Activated T-helper 1 cell treated with anti-CD3 and anti-CD28 coated beads, Interleukin-12 subunit alpha, Interleukin-12 subunit beta, Interleukin-2, Interleukin-4 antibody, amounts not matched to agents 30 ng/mL and 10 ng/mL and 1 ng/mL, durations not matched to agents 14 hours and 24 hours and 36 hours (primary cell): ENCODE measurements at regions not wholly inside any gene's neighbourhood (a gene's known extent, or its start where the extent isn't known, plus 50 kb on each side); places are given as distances from the start of the nearest gene placed in this dataset.

Experiments used
- DNase-seq: peaks from one replicate; pipeline ENCODE4 v3.0.0; 2021; ENCODE audit warnings: low spot score
- H3K27ac Mint-ChIP-seq: one replicate; pipeline ENCODE4 v1.8.0; 2021; ENCODE audit warnings: mild to moderate bottlenecking, mixed read lengths
- H3K27me3 Mint-ChIP-seq: one replicate; pipeline ENCODE4 v1.8.0; 2022; ENCODE audit warnings: mild to moderate bottlenecking, moderate library complexity, mixed read lengths; ENCODE audit not compliant: insufficient read depth
- H3K36me3 Mint-ChIP-seq: one replicate; pipeline ENCODE4 v1.8.0; 2021; ENCODE audit warnings: low read depth, mixed read lengths
- H3K4me1 Mint-ChIP-seq: one replicate; pipeline ENCODE4 v1.8.0; 2021; ENCODE audit warnings: low read depth, mixed read lengths
- H3K4me3 Mint-ChIP-seq: one replicate; pipeline ENCODE4 v1.8.0; 2021; ENCODE audit warnings: mild to moderate bottlenecking, moderate library complexity, mixed read lengths
- H3K9me3 Mint-ChIP-seq: one replicate; pipeline ENCODE4 v1.8.0; 2021; ENCODE audit warnings: mixed read lengths
- intact Hi-C: fragments of 100-400 bp; cut with micrococcal nuclease; formaldehyde crosslinking; loops from one replicate; pipeline ENCODE4 v1.15.1; 2024

DNA sequence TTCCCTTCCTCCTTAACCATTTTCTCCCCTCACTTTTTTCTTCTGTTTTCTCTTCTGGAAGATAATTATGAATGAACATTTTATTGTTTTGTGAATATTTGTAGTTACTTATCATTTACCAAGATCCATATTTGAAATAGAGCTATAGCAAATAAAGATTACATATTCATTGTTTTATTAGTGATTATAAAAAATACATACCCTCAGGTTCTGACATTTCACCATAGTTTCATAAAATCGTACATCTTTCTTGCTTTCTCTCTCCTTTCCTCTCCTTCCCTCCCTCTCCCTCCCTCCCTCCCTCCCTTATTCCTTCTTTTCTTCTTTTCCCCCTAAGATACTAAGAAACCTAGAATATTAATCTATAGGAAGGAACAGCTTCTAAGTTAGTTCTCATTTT is 410.9 kb upstream of the GOLIM4 start:
- DNase-seq: no peak
- Mint-ChIP-seq H3K4me3 (no peak overlapping the region), H3K27ac (no peak overlapping the region), H3K4me1 (no peaks in the 10 kb centered on the region), H3K9me3 (no peaks in the 10 kb centered on the region), H3K36me3 (no peaks in the 10 kb centered on the region), H3K27me3 (no peaks in the 10 kb centered on the region)
- intact Hi-C loops: no loop called here

DNA sequence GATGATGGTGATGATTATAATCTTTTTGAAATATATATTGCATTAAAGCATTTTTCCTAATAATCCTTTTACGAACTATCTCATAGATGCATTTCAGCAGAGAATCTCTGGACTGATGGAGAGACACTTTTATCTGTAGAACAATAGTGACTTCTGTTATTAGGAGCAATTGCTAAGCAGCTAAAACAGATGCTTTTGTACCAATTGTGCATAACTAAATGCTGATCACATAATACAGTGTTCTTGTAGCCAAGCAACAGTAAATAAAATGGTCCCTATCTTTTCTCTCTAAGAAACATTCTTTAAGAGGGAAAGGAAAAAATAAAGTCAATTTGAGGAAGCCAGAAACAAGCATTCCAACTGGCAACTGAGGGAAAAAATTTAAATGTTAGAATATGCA is 405.8 kb upstream of the GOLIM4 start:
- no peak overlapping the region for H3K4me3 Mint-ChIP-seq
- no peaks in the 10 kb centered on the region for H3K36me3 Mint-ChIP-seq
- H3K27me3 Mint-ChIP-seq: no peaks in the 10 kb centered on the region
- intact Hi-C loops: no loop called here
- H3K9me3 Mint-ChIP-seq: no peaks in the 10 kb centered on the region
- no peak for DNase-seq
- no peak overlapping the region for H3K27ac Mint-ChIP-seq
- no peaks in the 10 kb centered on the region for H3K4me1 Mint-ChIP-seq

DNA sequence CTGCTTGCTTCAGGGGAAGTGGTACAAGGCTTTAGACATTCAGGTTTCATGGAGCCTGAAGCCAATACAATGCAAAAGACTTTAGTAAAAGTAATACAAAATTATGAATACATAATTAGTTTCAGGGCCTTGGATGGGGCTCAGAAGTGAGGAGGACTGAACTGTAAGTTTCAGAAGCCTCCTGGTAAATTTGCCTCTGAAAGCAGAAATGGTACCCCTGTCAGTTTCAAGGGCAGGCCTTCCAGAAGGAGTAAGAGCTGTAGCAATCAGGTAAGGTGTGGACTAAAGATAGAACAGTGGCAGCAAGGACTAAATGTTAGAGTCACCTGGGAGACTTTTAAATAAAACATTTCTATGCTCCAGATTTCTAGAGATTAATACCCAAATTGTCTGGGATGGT is 402.5 kb upstream of the GOLIM4 start:
- H3K9me3 Mint-ChIP-seq: no peaks in the 10 kb centered on the region
- intact Hi-C loops: no loop called here
- no peaks in the 10 kb centered on the region for H3K27me3 Mint-ChIP-seq
- H3K4me1 Mint-ChIP-seq: no peaks in the 10 kb centered on the region
- H3K4me3 Mint-ChIP-seq: no peak overlapping the region
- no peak for DNase-seq
- H3K27ac Mint-ChIP-seq: no peak overlapping the region
- no peaks in the 10 kb centered on the region for H3K36me3 Mint-ChIP-seq

DNA sequence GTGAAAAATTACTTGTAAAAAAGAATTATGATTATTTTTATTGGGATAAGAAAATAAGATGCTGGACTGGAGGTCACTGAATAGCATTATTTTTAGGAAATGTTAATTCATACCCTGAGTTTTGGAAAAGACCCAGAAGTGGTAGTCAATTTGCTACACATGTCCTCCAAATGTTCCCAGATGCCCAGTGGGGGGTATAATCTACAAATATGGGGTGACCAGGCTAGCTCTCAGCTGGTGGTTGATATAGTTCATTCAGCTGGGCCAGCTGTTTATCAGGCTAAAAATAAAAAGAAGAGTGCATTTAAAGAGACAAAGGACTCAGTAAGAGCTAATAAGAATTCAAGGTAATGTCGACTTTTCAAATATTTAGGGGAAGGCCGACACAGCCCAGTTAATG is 402.0 kb upstream of the GOLIM4 start:
- no peaks in the 10 kb centered on the region for H3K9me3 Mint-ChIP-seq
- DNase-seq: no peak
- H3K4me1 Mint-ChIP-seq: no peaks in the 10 kb centered on the region
- no peak overlapping the region for H3K4me3 Mint-ChIP-seq
- H3K27me3 Mint-ChIP-seq: no peaks in the 10 kb centered on the region
- intact Hi-C loops: no loop called here
- no peaks in the 10 kb centered on the region for H3K36me3 Mint-ChIP-seq
- H3K27ac Mint-ChIP-seq: no peak overlapping the region

DNA sequence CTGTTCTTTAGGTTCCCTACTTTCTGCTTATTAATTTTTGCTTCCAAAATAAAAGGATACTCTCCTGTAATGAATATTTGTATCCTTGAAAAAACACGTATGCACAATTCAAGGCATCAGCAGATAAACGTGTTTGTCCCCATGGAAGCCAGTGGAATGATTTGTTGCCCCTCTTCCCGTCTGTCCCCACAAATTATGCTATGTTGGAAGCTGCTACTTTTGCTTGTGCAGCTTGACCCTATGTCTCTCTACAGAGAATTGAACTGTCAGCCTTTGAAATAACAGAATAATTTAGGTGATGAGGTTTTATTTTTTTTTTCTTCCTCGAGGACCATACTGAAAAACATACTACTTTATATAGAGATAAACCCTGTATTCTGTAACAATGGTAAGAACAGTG is 401.5 kb upstream of the GOLIM4 start:
- no peaks in the 10 kb centered on the region for H3K27me3 Mint-ChIP-seq
- no peaks in the 10 kb centered on the region for H3K36me3 Mint-ChIP-seq
- no peaks in the 10 kb centered on the region for H3K9me3 Mint-ChIP-seq
- H3K4me3 Mint-ChIP-seq: no peak overlapping the region
- no peak overlapping the region for H3K27ac Mint-ChIP-seq
- DNase-seq: no peak
- no peaks in the 10 kb centered on the region for H3K4me1 Mint-ChIP-seq
- intact Hi-C loops: no loop called here

DNA sequence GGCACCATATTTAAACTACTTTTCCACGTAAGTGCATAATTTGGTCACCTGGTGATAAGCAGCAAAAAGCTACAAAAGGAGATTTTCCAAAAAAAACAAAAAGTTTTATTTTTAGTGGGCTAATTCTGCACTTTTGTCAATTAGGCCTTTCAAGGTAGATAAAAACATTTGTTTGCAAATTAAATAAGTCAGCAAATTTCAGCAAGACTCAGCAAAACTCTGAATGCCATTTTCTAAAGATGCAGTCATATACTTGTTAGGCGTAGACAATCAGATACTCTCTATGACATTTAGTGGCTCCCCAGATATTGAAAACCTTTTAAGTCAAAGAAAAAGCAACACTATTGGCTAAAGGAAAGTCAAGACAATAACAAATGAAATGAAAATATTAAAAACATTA is 400.2 kb upstream of the GOLIM4 start:
- DNase-seq: no peak
- H3K27me3 Mint-ChIP-seq: no peaks in the 10 kb centered on the region
- no peak overlapping the region for H3K27ac Mint-ChIP-seq
- no peaks in the 10 kb centered on the region for H3K36me3 Mint-ChIP-seq
- intact Hi-C loops: no loop called here
- H3K4me3 Mint-ChIP-seq: no peak overlapping the region
- no peaks in the 10 kb centered on the region for H3K4me1 Mint-ChIP-seq
- no peaks in the 10 kb centered on the region for H3K9me3 Mint-ChIP-seq

DNA sequence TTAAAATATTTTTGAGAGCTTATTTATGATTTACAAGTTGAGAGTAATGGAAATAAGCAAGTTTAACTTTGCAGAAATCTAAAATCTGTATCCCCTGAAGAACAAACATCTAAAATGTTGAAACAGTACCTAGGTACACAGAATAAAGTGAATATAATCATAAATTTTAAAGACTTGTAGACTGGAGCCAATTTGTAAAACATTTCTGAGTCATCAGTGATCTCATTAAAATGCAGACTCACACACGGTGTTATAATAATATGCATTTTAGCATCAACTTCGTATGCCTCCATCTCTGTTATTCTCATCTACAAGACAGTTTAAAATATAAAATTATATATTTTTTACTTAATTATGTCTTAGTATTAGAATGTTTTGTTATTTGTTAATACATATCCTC is 399.5 kb upstream of the GOLIM4 start:
- H3K36me3 Mint-ChIP-seq: no peaks in the 10 kb centered on the region
- intact Hi-C loops: no loop called here
- no peaks in the 10 kb centered on the region for H3K9me3 Mint-ChIP-seq
- H3K27me3 Mint-ChIP-seq: no peaks in the 10 kb centered on the region
- H3K27ac Mint-ChIP-seq: no peak overlapping the region
- no peaks in the 10 kb centered on the region for H3K4me1 Mint-ChIP-seq
- DNase-seq: no peak
- no peak overlapping the region for H3K4me3 Mint-ChIP-seq

DNA sequence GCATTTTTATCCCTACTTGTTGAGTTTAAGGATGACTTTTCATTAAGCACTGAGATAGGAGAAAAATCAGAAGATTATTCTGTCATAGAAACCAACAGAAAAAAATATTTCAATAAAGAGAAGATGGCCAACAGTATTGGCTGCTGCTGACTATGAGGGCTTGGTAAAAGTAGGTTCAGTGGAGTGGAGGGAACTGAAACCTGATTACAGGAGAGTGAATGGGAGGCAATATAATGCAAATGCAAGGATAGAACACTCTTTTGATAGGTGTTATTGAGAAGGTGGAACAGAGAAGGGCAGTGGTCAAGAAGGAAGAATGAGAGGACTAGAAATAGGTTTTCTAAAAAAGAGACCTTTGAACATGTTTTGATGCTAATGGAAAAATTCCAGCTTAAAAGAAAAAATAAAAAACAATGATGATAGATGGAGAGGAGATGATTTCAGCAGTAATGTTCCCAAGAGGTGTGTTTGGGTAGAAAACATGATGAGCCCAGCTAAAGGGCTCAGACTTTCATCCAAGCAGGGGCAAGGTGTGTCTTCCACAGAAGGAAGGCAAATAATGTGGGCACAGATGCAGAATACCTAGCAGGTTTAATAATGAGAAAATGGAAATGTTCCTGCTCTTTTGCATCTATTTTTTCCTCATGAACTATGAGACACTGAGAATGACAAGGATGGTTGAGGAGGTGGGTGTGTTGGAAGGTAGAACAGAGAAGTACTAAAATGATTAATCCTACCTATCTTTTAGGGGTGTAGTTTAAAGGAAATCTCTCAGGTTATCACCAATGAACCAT is 397.9 kb upstream of the GOLIM4 start:
- Mint-ChIP-seq H3K27ac (no peak overlapping the region), H3K4me3 (no peak overlapping the region), H3K27me3 (no peaks in the 10 kb centered on the region), H3K9me3 (no peaks in the 10 kb centered on the region), H3K4me1 (no peaks in the 10 kb centered on the region), H3K36me3 (no peaks in the 10 kb centered on the region)
- intact Hi-C loops: no loop called here
- DNase-seq: no peak

DNA sequence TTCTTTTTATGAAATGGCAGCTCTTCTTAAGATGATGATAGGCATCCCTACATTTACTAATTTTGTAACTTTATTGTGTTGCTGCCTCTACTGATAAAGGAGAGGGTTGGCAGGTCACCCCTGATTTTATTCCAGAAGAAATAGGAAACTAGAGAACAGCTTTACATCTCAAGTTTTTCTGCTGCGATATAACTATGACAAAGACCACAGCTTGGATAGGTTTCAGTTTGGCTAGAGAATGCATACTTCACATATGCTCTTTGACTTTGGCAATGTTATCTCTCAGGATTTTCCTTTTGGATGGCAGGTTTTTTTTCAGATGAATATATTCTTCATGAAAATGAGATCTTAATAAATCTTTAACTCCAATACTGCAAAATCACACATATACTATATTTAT is 395.3 kb upstream of the GOLIM4 start:
- no peak overlapping the region for H3K27ac Mint-ChIP-seq
- H3K9me3 Mint-ChIP-seq: no peaks in the 10 kb centered on the region
- intact Hi-C loops: no loop called here
- no peaks in the 10 kb centered on the region for H3K36me3 Mint-ChIP-seq
- no peaks in the 10 kb centered on the region for H3K4me1 Mint-ChIP-seq
- no peaks in the 10 kb centered on the region for H3K27me3 Mint-ChIP-seq
- no peak overlapping the region for H3K4me3 Mint-ChIP-seq
- DNase-seq: no peak

DNA sequence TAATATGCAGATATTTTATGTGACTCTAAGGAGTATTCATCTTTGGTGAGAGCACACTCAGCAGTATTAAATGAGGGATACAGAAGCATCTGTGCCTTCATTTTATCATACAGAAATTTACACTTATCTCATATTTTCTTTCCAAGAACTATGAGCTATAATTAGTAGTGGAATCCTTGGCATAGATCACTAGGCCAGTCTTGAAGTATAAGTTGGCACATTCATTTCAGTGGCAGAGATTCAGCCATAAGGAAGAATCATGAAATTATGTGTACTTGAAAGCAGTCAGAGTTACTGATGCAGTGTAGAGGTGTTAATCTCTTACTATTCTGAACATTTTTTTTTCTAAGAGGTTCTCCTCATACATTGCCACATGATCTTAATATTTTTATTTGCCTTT is 393.6 kb upstream of the GOLIM4 start:
- H3K4me3 Mint-ChIP-seq: no peak overlapping the region
- no peaks in the 10 kb centered on the region for H3K27me3 Mint-ChIP-seq

DNA sequence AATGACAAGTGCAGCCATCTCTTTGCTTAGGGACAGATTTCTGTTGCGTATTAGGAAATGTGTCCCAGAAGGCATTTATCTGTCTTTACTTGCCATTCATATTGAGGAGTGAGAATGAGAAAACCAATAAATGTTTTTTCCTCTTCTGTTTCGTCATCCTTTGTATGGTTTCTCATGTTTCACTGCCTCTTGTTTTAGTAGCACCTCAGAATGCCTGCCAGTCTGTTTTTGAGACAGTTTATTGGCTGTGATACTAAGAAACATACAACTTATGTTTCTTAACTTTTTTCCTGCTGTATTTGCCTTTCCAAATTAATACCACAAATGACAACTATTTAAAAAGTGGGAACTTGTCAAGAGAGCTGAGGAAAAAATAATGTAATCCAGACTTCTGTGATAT is 390.2 kb upstream of the GOLIM4 start:
- Mint-ChIP-seq H3K4me1 (no peaks in the 10 kb centered on the region), H3K36me3 (no peaks in the 10 kb centered on the region), H3K27me3 (no peaks in the 10 kb centered on the region), H3K27ac (no peak overlapping the region), H3K4me3 (no peak overlapping the region), H3K9me3 (no peaks in the 10 kb centered on the region)
- intact Hi-C loops: no loop called here
- no peak for DNase-seq

More for the DNA sequence above, 393.6 kb upstream of the GOLIM4 start:
- no peaks in the 10 kb centered on the region for H3K9me3 Mint-ChIP-seq
- H3K4me1 Mint-ChIP-seq: no peaks in the 10 kb centered on the region
- no peak for DNase-seq
- no peaks in the 10 kb centered on the region for H3K36me3 Mint-ChIP-seq
- no peak overlapping the region for H3K27ac Mint-ChIP-seq
- intact Hi-C loops: no loop called here

DNA sequence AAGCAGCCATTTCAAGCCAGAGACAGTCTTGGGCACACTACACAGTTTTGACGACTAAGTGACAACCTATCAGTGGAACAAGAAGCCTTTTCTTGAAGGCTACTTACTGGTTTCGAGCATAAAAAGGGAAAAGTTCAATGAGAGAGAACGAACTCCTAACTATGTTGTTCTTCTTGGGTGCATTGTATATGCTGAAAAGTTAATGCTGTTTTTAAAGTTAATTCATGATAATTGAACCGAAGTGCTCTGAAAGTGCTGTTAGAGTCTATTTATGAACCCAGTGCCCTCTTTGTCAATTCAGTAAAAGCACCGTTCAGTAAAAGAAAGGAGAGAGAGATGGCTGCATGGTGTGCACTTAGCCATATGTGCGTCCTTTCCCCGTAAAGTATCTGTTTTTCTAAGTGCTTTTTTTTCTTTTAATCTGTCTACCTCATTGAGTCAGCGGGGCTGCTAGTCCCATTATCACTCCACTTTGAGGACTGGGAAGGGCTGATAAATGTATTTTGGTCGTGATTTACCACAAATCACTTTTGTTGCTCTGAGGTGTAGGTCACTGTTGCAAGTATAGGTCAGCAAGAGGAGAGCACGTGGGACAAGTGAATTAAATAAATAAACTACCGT is 380.7 kb upstream of the GOLIM4 start:
- Mint-ChIP-seq H3K9me3 (no peaks in the 10 kb centered on the region), H3K4me3 (no peak overlapping the region), H3K27me3 (no peaks in the 10 kb centered on the region), H3K4me1 (no peaks in the 10 kb centered on the region), H3K36me3 (no peaks in the 10 kb centered on the region), H3K27ac (no peak overlapping the region)
- DNase-seq: no peak
- intact Hi-C loops: no loop called here

DNA sequence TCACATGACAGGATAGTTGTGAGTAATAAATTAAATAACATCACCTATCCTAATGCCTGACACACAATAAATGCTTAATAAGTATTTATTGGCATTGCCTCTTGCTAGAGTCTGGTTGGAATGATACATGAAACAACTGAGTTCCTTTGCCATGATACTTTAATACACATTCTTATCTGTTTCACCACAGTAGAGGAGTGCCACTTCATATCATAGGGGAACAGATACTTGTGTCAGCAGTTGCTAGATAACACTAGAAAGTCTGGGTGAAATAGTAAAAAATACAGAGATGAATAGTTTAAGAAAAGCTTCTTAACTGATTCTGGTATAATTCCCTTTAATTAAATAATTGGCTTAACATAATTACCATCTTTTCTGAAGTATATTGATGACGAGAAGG is 380.0 kb upstream of the GOLIM4 start:
- Mint-ChIP-seq H3K4me1 (no peaks in the 10 kb centered on the region), H3K9me3 (no peaks in the 10 kb centered on the region), H3K4me3 (no peak overlapping the region), H3K36me3 (no peaks in the 10 kb centered on the region), H3K27me3 (no peaks in the 10 kb centered on the region), H3K27ac (no peak overlapping the region)
- intact Hi-C loops: no loop called here
- no peak for DNase-seq
